Stimulated activated CD8-positive, alpha-beta memory T cell treated with anti-CD3 and anti-CD28 coated beads, Interleukin-15, amount 100 ng/mL, for 48 hours (primary cell): ENCODE measurements at regions not wholly inside any gene's neighbourhood (a gene's known extent, or its start where the extent isn't known, plus 50 kb on each side); places are given as distances from the start of the nearest gene placed in this dataset.
"Not testable (repeated sequence)": the region's sequence is repeated elsewhere in the genome, so short reads cannot be mapped to it uniquely, and the experiment has no call there.

ENCODE experiments used
- DNase-seq, 2 donors: peaks; one replicate each; pipeline ENCODE4 v3.0.0-alpha.2; 2020; ENCODE audit warnings: low read depth in 2 of 2

GRCh38 chr9:1554081-1555035, 460.8 kb upstream of the SMARCA2 start:
- DNase-seq: no peak

GRCh38 chr9:1558666-1559065, 456.5 kb upstream of the SMARCA2 start:
- not testable (repeated sequence) for DNase-seq

GRCh38 chr9:1575939-1576338, 439.2 kb upstream of the SMARCA2 start:
- no peak for DNase-seq

- no peak for DNase-seq
Observed at GRCh38 chr9:1580215-1580614, 434.9 kb upstream of the SMARCA2 start.

GRCh38 chr9:1581926-1582325, 433.2 kb upstream of the SMARCA2 start:
- DNase-seq: no peak

GRCh38 chr9:1591310-1591709, 423.8 kb upstream of the SMARCA2 start:
- DNase-seq: no peak

GRCh38 chr9:1598270-1598669, 416.9 kb upstream of the SMARCA2 start:
- DNase-seq: no peak

GRCh38 chr9:1599961-1600360, 415.2 kb upstream of the SMARCA2 start:
- no peak for DNase-seq

GRCh38 chr9:1604942-1605560, 410.1 kb upstream of the SMARCA2 start:
- no peak for DNase-seq

GRCh38 chr9:1606253-1606652, 408.9 kb upstream of the SMARCA2 start:
- DNase-seq: no peak

GRCh38 chr9:1612886-1613285, 402.3 kb upstream of the SMARCA2 start:
- no peak for DNase-seq

- no peak for DNase-seq
Observed at GRCh38 chr9:1617419-1617818, 397.7 kb upstream of the SMARCA2 start.

- no peak for DNase-seq
Observed at GRCh38 chr9:1619915-1620710, 395.0 kb upstream of the SMARCA2 start.

- no peak for DNase-seq
Observed at GRCh38 chr9:1637401-1637800, 377.7 kb upstream of the SMARCA2 start.

GRCh38 chr9:1639166-1639565, 376.0 kb upstream of the SMARCA2 start:
- no peak for DNase-seq

GRCh38 chr9:1647776-1648175, 367.4 kb upstream of the SMARCA2 start:
- DNase-seq: no peak

GRCh38 chr9:1653282-1653681, 361.9 kb upstream of the SMARCA2 start:
- no peak for DNase-seq

- no peak for DNase-seq
Observed at GRCh38 chr9:1658661-1659362, 356.3 kb upstream of the SMARCA2 start.

- DNase-seq: no peak
Observed at GRCh38 chr9:1659363-1659690, 355.8 kb upstream of the SMARCA2 start.

- DNase-seq: no peak
Observed at GRCh38 chr9:1668441-1668840, 346.7 kb upstream of the SMARCA2 start.

GRCh38 chr9:1673300-1673699, 341.8 kb upstream of the SMARCA2 start:
- DNase-seq: no peak

- DNase-seq: no peak
Observed at GRCh38 chr9:1676771-1677170, 338.4 kb upstream of the SMARCA2 start.
